H1 (cell line): ENCODE measurements at regions not wholly inside any gene's neighbourhood (a gene's known extent, or its start where the extent isn't known, plus 50 kb on each side); places are given as distances from the start of the nearest gene placed in this dataset.
"Not testable (repeated sequence)": the region's sequence is repeated elsewhere in the genome, so short reads cannot be mapped to it uniquely, and the experiment has no call there.

Experiments
- CTCF ChIA-PET: fragments of 300-600 bp; sonication (Branson Sonifier 250); formaldehyde crosslinking; loops from one replicate; lab custom pipeline; 2021; ENCODE audit not compliant: partially characterized antibody; lab: Charles Lee
- POLR2A ChIA-PET: fragments of 300-600 bp; sonication (Branson Sonifier 250); formaldehyde crosslinking; loops from one replicate; lab custom pipeline; 2021; ENCODE audit warnings: inconsistent platforms; ENCODE audit not compliant: partially characterized antibody; lab: Charles Lee
- DNase-seq, 2 experiments: peaks; one replicate each; pipeline versions ENCODE4 v3.0.0 to v3.0.0-alpha.2; 2010 to 2022; ENCODE audit warnings: low spot score in 2 of 2, low read depth in 1 of 2, mixed read lengths in 1 of 2
- FAIRE-seq: peaks from 2 replicates; lab custom pipeline; 2011; peaks lifted over from hg19 to GRCh38; lab: Jason Lieb, UNC
- H2AFZ ChIP-seq: 2 replicates; pipeline ENCODE4 v1.8.1; 2012; ENCODE audit warnings: low read length, inconsistent platforms
- H2AK5ac ChIP-seq: 2 replicates; pipeline ENCODE4 v1.6.1; 2013; ENCODE audit warnings: low read depth, low read length
- H2BK120ac ChIP-seq: replicated peaks from 2 replicates; pipeline ENCODE3; 2013; ENCODE audit warnings: low read depth, low read length, inconsistent platforms
- H2BK12ac ChIP-seq: 2 replicates; pipeline ENCODE4 v1.6.1; 2013; ENCODE audit warnings: low read depth, low read length
- H2BK15ac ChIP-seq: 2 replicates; pipeline ENCODE4 v1.6.1; 2013; ENCODE audit warnings: low read length
- H2BK20ac ChIP-seq: 2 replicates; pipeline ENCODE4 v1.6.1; 2013; ENCODE audit warnings: low read length
- H2BK5ac ChIP-seq: 2 replicates; pipeline ENCODE4 v1.6.1; 2013; ENCODE audit warnings: low read depth, low read length
- H3K14ac ChIP-seq: 2 replicates; pipeline ENCODE4 v1.6.1; 2013; ENCODE audit warnings: inconsistent platforms; ENCODE audit not compliant: insufficient read length
- H3K18ac ChIP-seq: 2 replicates; pipeline ENCODE4 v1.6.1; 2013; ENCODE audit warnings: low read length; ENCODE audit errors: extremely low read depth
- H3K23ac ChIP-seq: 2 replicates; pipeline ENCODE4 v1.6.1; 2013; ENCODE audit warnings: inconsistent platforms; ENCODE audit not compliant: insufficient read length
- H3K23me2 ChIP-seq: 2 replicates; pipeline ENCODE4 v1.6.1; 2013; ENCODE audit warnings: low read depth, low read length
- H3K27ac ChIP-seq: 2 replicates; pipeline ENCODE4 v1.6.1; 2011; ENCODE audit warnings: low read depth, low read length, inconsistent platforms
- H3K27me3 ChIP-seq, 4 experiments: replicated peaks in 1 of 4; 1 replicate in 1 of 4; 2 replicates in 3 of 4; pipeline versions ENCODE4 v1.6.1 to v1.8.1; 2011 to 2013; ENCODE audit warnings: low read length in 3 of 4, mild to moderate bottlenecking in 3 of 4, inconsistent platforms in 2 of 4, mixed read lengths in 2 of 4, moderate library complexity in 1 of 4; ENCODE audit not compliant: control insufficient read depth in 3 of 4, insufficient read depth in 3 of 4; ENCODE audit errors: extremely low read depth in 1 of 4
- H3K36me3 ChIP-seq, 4 experiments: 2 replicates each; pipeline versions ENCODE4 v1.6.1 to v1.8.1; 2011 to 2013; ENCODE audit warnings: mild to moderate bottlenecking in 4 of 4, low read length in 3 of 4, moderate library complexity in 2 of 4, control low read depth in 1 of 4, inconsistent platforms in 1 of 4; ENCODE audit not compliant: insufficient read depth in 4 of 4, control insufficient read depth in 2 of 4
- H3K4ac ChIP-seq: replicated peaks from 2 replicates; pipeline ENCODE3; 2013; ENCODE audit warnings: low read length, low read depth, mixed read lengths, inconsistent platforms; ENCODE audit not compliant: insufficient read length
- H3K4me1 ChIP-seq, 4 experiments: replicated peaks in 1 of 4; 1 replicate in 1 of 4; 2 replicates in 3 of 4; pipeline versions ENCODE4 v1.6.1 to v1.8.1; 2011 to 2013; ENCODE audit warnings: low read length in 3 of 4, inconsistent platforms in 2 of 4, mixed read lengths in 1 of 4; ENCODE audit not compliant: insufficient read depth in 4 of 4, control insufficient read depth in 3 of 4
- H3K4me2 ChIP-seq, 2 experiments: 2 replicates each; pipeline versions ENCODE4 v1.6.1 to v1.8.1; 2011 to 2013; ENCODE audit warnings: low read depth in 2 of 2, low read length in 2 of 2, control low read depth in 1 of 2, inconsistent platforms in 1 of 2, mild to moderate bottlenecking in 1 of 2; ENCODE audit not compliant: insufficient read depth in 1 of 2
- H3K4me3 ChIP-seq, 4 experiments: fragments of 200-600, 300-600 bp in 1 of 4; sonication (generic), shearing (Covaris generic), sonication (Bioruptor Twin) in 1 of 4; 2 replicates each; pipeline versions ENCODE4 v1.5.1 to v1.8.1; 2011 to 2016; ENCODE audit warnings: low read length in 4 of 4, low read depth in 3 of 4, control low read depth in 2 of 4, inconsistent platforms in 2 of 4, mild to moderate bottlenecking in 2 of 4, mixed read lengths in 1 of 4, moderate library complexity in 1 of 4; ENCODE audit not compliant: insufficient read depth in 2 of 4; ENCODE audit errors: extremely low read depth in 1 of 4
- H3K56ac ChIP-seq: replicated peaks from 2 replicates; pipeline ENCODE3; 2013; ENCODE audit warnings: low read depth, mild to moderate bottlenecking, mixed read lengths, low read length, inconsistent platforms; ENCODE audit not compliant: insufficient read length
- H3K79me1 ChIP-seq: 2 replicates; pipeline ENCODE4 v1.6.1; 2013; ENCODE audit warnings: low read depth, low read length, control low read depth
- H3K79me2 ChIP-seq, 2 experiments: 2 replicates each; pipeline versions ENCODE4 v1.6.1 to v1.8.1; 2012 to 2013; ENCODE audit warnings: low read length in 2 of 2, mild to moderate bottlenecking in 2 of 2, inconsistent platforms in 1 of 2; ENCODE audit not compliant: insufficient read depth in 2 of 2, control insufficient read depth in 1 of 2
- H3K9ac ChIP-seq, 4 experiments: replicated peaks in 1 of 4; 1 replicate in 1 of 4; 2 replicates in 3 of 4; pipeline versions ENCODE4 v1.6.1 to v1.8.1; 2011 to 2013; ENCODE audit warnings: low read depth in 3 of 4, low read length in 3 of 4, control low read depth in 2 of 4, mild to moderate bottlenecking in 2 of 4, moderate library complexity in 2 of 4, inconsistent platforms in 1 of 4; ENCODE audit errors: extremely low read depth in 1 of 4
- H3K9me3 ChIP-seq, 2 experiments: 2 replicates each; pipeline versions ENCODE4 v1.6.1 to v1.8.1; 2012 to 2013; ENCODE audit warnings: mild to moderate bottlenecking in 2 of 2, moderate library complexity in 2 of 2, control low read depth in 1 of 2, inconsistent platforms in 1 of 2, low read depth in 1 of 2, low read length in 1 of 2, mixed read lengths in 1 of 2; ENCODE audit not compliant: insufficient read depth in 2 of 2
- H4K20me1 ChIP-seq, 2 experiments: replicated peaks in 1 of 2; 2 replicates each; pipeline versions ENCODE3 to v1.8.1; 2011 to 2013; ENCODE audit warnings: inconsistent platforms in 2 of 2, low read length in 2 of 2, mild to moderate bottlenecking in 1 of 2; ENCODE audit not compliant: insufficient read depth in 2 of 2, control insufficient read depth in 1 of 2
- H4K5ac ChIP-seq: 2 replicates; pipeline ENCODE4 v1.6.1; 2013; ENCODE audit warnings: low read length, low read depth, mixed read lengths, inconsistent platforms; ENCODE audit not compliant: insufficient read length
- H4K8ac ChIP-seq: 2 replicates; pipeline ENCODE4 v1.8.0; 2013; ENCODE audit warnings: mild to moderate bottlenecking, moderate library complexity, low read length, inconsistent platforms; ENCODE audit not compliant: insufficient read depth; ENCODE audit errors: extremely low read depth
- H4K91ac ChIP-seq: replicated peaks from 2 replicates; pipeline ENCODE3; 2013; ENCODE audit warnings: low read length, mixed read lengths, inconsistent platforms; ENCODE audit not compliant: insufficient read length
- WGBS, 2 experiments: shearing (Covaris generic) in 1 of 2; methylation state at CpG; one replicate each; pipeline versions ENCODE4 v1.1.6 to v1.1.7; 2013 to 2015; ENCODE audit warnings: low lambda C conversion rate in 2 of 2, mixed read lengths in 2 of 2, inconsistent platforms in 1 of 2, low coverage in 1 of 2, missing lambda C conversion rate in 1 of 2; ENCODE audit not compliant: insufficient replicate concordance in 2 of 2, insufficient coverage in 1 of 2, insufficient read length in 1 of 2; ENCODE audit errors: extremely low coverage in 1 of 2, missing lambda C conversion rate in 1 of 2; 5-methylcytosine and 5-hydroxymethylcytosine counted together

GRCh38 chr18:1671710-1672109 lies 767.0 kb downstream of the ADCYAP1 start:
- H3K4me1 ChIP-seq, H4K5ac ChIP-seq, H2BK5ac ChIP-seq, FAIRE-seq, H3K23ac ChIP-seq, H2AFZ ChIP-seq, H3K18ac ChIP-seq, H2BK12ac ChIP-seq, H4K91ac ChIP-seq, H3K14ac ChIP-seq, H3K36me3 ChIP-seq, H2BK120ac ChIP-seq, H2BK15ac ChIP-seq, H3K56ac ChIP-seq, H3K79me2 ChIP-seq, POLR2A ChIA-PET, H3K4me2 ChIP-seq, H2AK5ac ChIP-seq, H3K27ac ChIP-seq, H3K9me3 ChIP-seq, H3K27me3 ChIP-seq, H3K79me1 ChIP-seq, H4K20me1 ChIP-seq, H2BK20ac ChIP-seq, H4K8ac ChIP-seq, H3K23me2 ChIP-seq, DNase-seq, H3K9ac ChIP-seq, H3K4ac ChIP-seq, H3K4me3 ChIP-seq: not testable (repeated sequence)
- CTCF ChIA-PET = interaction anchor here (1.2 kb wide), 1 partner anchor 8 kb away, joined by 3 read pairs; no protein-coding TSS in a partner anchor
- 96% methylated on average over 2 of the region's 2 CpGs; no CpG with 5 or more reads in 1 of the 2 experiments for WGBS, 2 experiments
